ENCODE measurements at regions not wholly inside any gene's neighbourhood (a gene's known extent, or its start where the extent isn't known, plus 50 kb on each side); places are given as distances from the start of the nearest gene placed in this dataset.
"Not testable (repeated sequence)": the region's sequence is repeated elsewhere in the genome, so short reads cannot be mapped to it uniquely, and the experiment has no call there.

GRCh38 chr7:25598765-25599164 lies 370.5 kb upstream of the NPVF start:
- no peak for DNase-seq (ENCODE audit: low spot score)

DNA sequence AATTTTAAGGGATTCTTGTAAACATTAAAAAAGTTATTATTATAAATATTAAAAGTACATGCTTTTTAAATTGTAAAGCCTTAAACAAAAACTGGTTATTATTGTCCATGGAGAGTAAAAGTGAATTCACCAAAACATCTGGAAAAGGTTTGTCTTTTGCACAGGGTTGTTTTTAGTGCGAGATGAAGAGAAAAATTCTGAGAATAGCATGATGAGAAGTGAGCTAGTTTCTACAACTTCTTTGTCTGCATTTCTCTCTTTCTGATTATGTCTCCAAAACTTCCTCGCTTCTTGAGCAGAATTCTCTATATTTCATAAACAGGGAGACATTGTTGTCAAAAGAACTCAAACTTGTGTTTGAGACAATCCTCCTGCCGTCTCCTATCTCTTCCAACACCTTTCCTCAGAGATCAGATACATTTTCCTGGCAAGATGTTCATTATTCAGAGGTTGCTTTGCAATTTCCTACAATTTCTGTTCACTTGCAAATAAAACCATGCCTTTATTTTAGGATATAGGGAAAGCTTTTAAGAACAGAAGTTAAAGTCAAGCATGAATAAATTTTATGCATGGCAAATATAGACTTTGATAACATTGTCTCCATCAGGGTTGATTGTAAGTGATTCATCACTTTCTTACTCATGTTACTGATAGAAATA lies 372.1 kb upstream of the NPVF start:
- DNase-seq (ENCODE audit: low spot score): no peak

- not testable (repeated sequence) for DNase-seq (ENCODE audit: low spot score)
These were observed 374.6 kb upstream of the NPVF start for GRCh38 chr7:25602730-25603426.

GRCh38 chr7:25603427-25603740 lies 375.1 kb upstream of the NPVF start:
- not testable (repeated sequence) for DNase-seq (ENCODE audit: low spot score)

- no peak for DNase-seq (ENCODE audit: low spot score)
These were observed 382.9 kb upstream of the NPVF start for GRCh38 chr7:25611196-25611595.

DNA sequence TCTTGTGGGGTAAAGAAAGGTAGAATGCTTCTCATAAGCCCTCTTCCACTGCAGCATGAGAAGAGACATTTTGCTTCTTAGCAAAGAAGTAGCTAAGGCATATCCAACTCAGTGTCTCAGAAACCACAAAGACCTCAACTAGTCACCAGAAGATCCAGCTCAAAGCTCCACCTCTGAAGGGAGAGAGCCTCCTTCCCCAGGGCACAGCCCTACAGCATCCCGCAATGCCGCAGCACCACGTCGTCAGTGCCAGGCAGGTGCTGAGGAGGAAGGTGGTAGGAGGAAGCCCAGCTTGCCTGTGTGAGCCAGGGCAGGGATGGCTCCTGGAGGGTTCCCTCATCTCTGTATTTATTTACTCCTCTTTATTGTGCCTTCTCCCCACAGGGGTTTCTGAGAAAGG lies 385.6 kb upstream of the NPVF start:
- DNase-seq (ENCODE audit: low spot score): no peak

DNA sequence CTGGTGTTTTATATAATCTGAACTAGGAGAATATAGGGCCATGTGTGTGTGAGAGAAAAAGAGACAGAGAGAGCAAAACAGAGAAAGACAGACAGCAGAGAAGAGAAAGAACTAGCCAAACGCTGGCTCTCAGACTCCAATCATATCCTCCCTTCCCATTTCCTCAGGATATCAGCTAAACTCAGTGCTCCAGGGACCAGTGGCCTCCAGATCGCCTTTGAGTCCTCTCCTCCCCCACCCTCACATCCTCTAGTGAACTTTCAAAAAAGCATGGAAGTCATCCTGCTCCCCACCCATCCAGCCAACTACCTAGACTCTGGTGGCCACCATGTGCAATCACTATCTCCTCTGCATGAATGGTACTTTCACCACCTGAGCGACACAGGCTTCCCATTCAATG lies 386.1 kb upstream of the NPVF start:
- no peak for DNase-seq (ENCODE audit: low spot score)

- no peak for DNase-seq (ENCODE audit: low spot score)
These were observed 386.7 kb upstream of the NPVF start for GRCh38 chr7:25615003-25615402.

GRCh38 chr7:25615593-25615992 lies 387.3 kb upstream of the NPVF start:
- DNase-seq (ENCODE audit: low spot score): no peak

DNA sequence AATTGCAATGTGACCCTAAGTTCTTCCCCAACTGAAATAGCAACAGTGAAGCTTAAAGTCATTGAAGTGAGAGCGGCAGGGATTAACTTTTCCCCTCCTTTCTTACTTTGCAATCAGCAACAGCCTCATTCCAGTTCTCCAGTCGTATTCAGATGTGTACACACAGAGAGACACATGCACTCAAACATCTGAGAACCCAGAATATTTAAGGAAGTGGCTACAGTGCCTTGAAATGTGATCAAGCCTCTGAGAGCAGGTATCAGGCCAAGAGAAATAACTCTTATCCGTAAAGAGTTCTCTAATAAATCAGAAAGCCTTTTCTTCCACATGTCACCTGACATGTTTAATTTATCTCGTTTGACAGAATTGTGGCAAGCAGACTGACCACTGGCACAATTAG lies 388.9 kb upstream of the NPVF start:
- DNase-seq (ENCODE audit: low spot score): no peak

DNA sequence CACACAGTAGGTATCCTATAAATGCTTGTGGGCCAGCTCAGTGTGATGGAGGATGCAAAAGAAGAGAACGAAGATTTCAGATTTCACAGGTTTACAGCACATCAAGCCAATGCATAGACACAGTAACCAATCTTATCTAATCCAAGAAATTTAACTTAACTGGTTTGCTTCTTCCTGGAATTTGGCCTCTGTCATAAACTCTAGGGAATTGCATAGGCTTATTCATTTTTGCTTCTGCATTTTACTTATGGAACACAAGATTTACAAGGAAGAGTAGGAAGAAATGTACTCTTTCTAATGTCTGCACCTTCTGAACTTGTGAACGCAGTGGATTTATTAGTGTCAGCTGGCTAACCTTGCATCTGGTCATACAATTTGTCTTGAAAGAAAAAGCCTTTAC lies 389.4 kb upstream of the NPVF start:
- no peak for DNase-seq (ENCODE audit: low spot score)

DNA sequence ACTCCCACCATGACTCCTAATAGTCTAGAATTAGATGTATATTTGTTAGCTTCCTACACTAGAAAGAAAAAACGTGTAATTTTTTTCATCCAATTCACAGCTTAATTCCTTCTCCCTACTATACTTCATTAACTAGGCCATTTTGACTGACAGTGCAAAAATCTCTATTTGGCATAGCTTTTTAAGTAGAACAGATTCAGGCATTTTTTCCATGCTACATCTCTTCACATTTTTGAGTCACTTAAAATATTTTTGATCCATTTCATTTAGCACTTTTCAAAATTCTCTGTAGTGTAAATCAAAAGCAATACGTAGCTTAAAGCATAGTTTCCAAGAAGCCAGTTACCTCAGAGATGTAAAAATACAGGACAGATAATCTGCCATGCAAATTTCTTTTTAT lies 391.1 kb upstream of the NPVF start:
- no peak for DNase-seq (ENCODE audit: low spot score)

- DNase-seq (ENCODE audit: low spot score): no peak
These were observed 391.9 kb upstream of the NPVF start for GRCh38 chr7:25619963-25620799.

- DNase-seq (ENCODE audit: low spot score): no peak
These were observed 393.7 kb upstream of the NPVF start for GRCh38 chr7:25621993-25622392.

DNA sequence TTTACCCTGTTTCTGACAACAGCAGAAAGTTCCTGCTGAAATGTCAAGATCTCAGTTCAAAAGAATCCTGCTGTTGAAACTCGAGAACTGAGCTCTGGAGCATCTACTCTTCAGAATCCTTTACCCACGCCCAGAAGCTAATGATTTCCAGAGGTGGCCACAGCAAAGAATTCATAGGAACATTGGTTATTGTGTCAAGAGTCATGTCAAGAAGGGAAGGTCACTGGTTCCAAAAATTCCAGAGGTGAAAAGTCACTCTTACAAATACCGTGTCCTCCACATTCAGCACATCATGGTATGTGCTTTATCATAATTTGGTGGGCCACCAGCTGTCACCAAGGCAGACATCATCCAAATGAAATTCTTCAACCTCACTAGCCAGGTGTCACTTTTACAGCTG lies 394.4 kb upstream of the NPVF start:
- no peak for DNase-seq (ENCODE audit: low spot score)

DNA sequence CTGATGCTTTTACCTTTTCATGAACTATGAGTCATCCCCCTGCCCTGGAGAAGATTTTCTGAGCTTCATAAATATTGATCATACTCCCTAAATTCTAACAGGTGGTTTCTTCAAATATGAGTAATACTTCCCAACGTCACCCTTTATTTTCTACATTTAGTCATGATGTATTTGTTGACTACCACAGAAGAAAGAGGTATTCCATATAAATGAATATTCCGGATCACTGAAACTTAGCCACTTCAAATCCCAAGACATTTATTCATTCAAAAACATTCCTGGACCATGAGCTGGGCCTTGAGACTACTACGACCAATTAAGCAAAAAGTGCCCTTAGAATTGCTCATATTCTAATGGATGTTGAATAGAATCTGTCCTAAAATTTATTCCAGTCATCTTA lies 395.8 kb upstream of the NPVF start:
- no peak for DNase-seq (ENCODE audit: low spot score)

- DNase-seq (ENCODE audit: low spot score): no peak
These were observed 396.5 kb upstream of the NPVF start for GRCh38 chr7:25624833-25625232.

GRCh38 chr7:25625306-25625992 lies 397.2 kb upstream of the NPVF start:
- DNase-seq (ENCODE audit: low spot score): no peak

DNA sequence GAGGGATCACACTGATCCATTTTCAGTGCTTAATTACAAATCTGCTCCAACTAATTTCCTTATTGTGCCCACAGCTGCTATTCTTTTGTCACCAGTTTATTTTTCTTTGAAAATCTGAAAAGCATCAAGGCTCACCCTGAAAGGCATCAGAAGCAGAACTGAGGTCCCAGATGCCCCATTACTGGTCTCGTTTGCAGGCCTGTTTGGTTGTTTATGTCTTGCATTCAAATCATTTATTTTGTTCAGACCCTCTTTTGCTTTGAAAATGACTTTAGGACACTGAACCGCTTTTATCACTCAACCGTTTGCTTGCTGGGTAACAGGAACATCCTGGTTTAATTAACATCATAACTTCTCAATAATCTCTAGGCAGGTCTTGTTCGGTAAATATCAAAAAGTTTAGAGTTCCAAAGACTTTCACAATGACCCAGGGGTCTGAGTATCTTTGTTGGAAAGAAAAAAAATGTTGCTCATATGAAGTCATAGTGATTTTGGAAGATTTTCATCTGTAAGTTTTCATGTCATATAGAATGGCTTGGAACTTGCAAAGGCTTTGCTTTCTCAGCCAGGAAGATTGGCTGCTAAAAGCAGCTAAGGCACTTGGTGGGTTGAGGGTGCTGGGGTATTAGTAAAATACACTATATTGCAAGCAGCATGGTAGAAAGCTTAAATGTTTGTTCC lies 398.3 kb upstream of the NPVF start:
- no peak for DNase-seq (ENCODE audit: low spot score)

GRCh38 chr7:25628446-25628845 lies 400.2 kb upstream of the NPVF start:
- no peak for DNase-seq (ENCODE audit: low spot score)

- no peak for DNase-seq (ENCODE audit: low spot score)
These were observed 404.3 kb upstream of the NPVF start for GRCh38 chr7:25632616-25633015.

- no peak for DNase-seq (ENCODE audit: low spot score)
These were observed 405.2 kb upstream of the NPVF start for GRCh38 chr7:25633426-25634036.
